GM23248 (cell line): ENCODE measurements at regions not wholly inside any gene's neighbourhood (a gene's known extent, or its start where the extent isn't known, plus 50 kb on each side); places are given as distances from the start of the nearest gene placed in this dataset.
"Not testable (repeated sequence)": the region's sequence is repeated elsewhere in the genome, so short reads cannot be mapped to it uniquely, and the experiment has no call there.

Experiments used
- DNase-seq: peaks from one replicate; pipeline ENCODE4 v3.0.0-alpha.2; 2015
- H2AFZ ChIP-seq: fragments of 200-600 bp; sonication (generic); 2 replicates; pipeline ENCODE4 v1.6.1; 2016; ENCODE audit warnings: antibody characterized with exemption
- H3F3A ChIP-seq: fragments of 200-600 bp; sonication (generic); 2 replicates; pipeline ENCODE4 v1.6.1; 2016; ENCODE audit warnings: mild to moderate bottlenecking, antibody characterized with exemption, mixed run types; ENCODE audit not compliant: insufficient read depth
- H3K27ac ChIP-seq: fragments of 200-600 bp; sonication (generic); 2 replicates; pipeline ENCODE4 v1.5.1; 2016; ENCODE audit warnings: mild to moderate bottlenecking
- H3K27me3 ChIP-seq: fragments of 200-600 bp; sonication (generic); replicated peaks from 2 replicates; pipeline ENCODE4 v1.6.1; 2016; ENCODE audit warnings: mild to moderate bottlenecking; ENCODE audit not compliant: insufficient read depth
- H3K36me3 ChIP-seq: fragments of 200-600 bp; sonication (generic); 2 replicates; pipeline ENCODE4 v1.6.1; 2016; ENCODE audit warnings: low read depth, mild to moderate bottlenecking
- H3K4me1 ChIP-seq: fragments of 200-600 bp; sonication (generic); 2 replicates; pipeline ENCODE4 v1.6.1; 2016; ENCODE audit warnings: mild to moderate bottlenecking; ENCODE audit not compliant: insufficient read depth
- H3K4me2 ChIP-seq: fragments of 200-600 bp; sonication (generic); one replicate; pipeline ENCODE4 v1.6.1; 2016; ENCODE audit warnings: mild to moderate bottlenecking; ENCODE audit not compliant: unreplicated experiment
- H3K4me3 ChIP-seq: fragments of 200-600 bp; sonication (generic); 2 replicates; pipeline ENCODE4 v1.5.1; 2016; ENCODE audit warnings: mild to moderate bottlenecking
- H3K79me2 ChIP-seq: fragments of 200-600 bp; sonication (generic); 2 replicates; pipeline ENCODE4 v1.6.1; 2016; ENCODE audit warnings: mild to moderate bottlenecking; ENCODE audit not compliant: insufficient read depth
- H3K9ac ChIP-seq: fragments of 200-600 bp; sonication (generic); 2 replicates; pipeline ENCODE4 v1.6.1; 2016; ENCODE audit warnings: mild to moderate bottlenecking
- H3K9me2 ChIP-seq: fragments of 200-600 bp; sonication (generic); 2 replicates; pipeline ENCODE4 v1.6.1; 2016; ENCODE audit warnings: mixed run types, mild to moderate bottlenecking, moderate library complexity; ENCODE audit not compliant: insufficient read depth
- H3K9me3 ChIP-seq: fragments of 200-600 bp; sonication (generic); one replicate; pipeline ENCODE4 v1.6.1; 2017; ENCODE audit warnings: low read depth
- H4K20me1 ChIP-seq: fragments of 200-600 bp; sonication (generic); 2 replicates; pipeline ENCODE4 v1.6.0; 2016; ENCODE audit not compliant: insufficient read depth
- EZH2 ChIP-seq: fragments of 200-600 bp; sonication (generic); IDR thresholded peaks from 2 replicates; pipeline ENCODE4 v1.6.1; 2018; ENCODE audit warnings: antibody characterized with exemption, mild to moderate bottlenecking; ENCODE audit not compliant: insufficient read depth, poor library complexity, severe bottlenecking
- EZH2phosphoT487 ChIP-seq: fragments of 200-600 bp; sonication (generic); IDR thresholded peaks from 2 replicates; pipeline ENCODE4 v1.6.1; 2018; ENCODE audit warnings: antibody characterized with exemption, moderate library complexity, mild to moderate bottlenecking, low read depth; ENCODE audit not compliant: insufficient read depth
- WGBS, 2 experiments: methylation state at CpG; one replicate each; pipeline ENCODE4 v1.1.6; 2015 to 2017; ENCODE audit warnings: low lambda C conversion rate in 2 of 2, low coverage in 1 of 2; ENCODE audit errors: missing lambda C conversion rate in 2 of 2; 5-methylcytosine and 5-hydroxymethylcytosine counted together
- in situ Hi-C: fragments of 300-500 bp; cut with MboI; formaldehyde crosslinking; loops from 2 replicates; pipeline ENCODE4 v1.15.0; 2020

- in situ Hi-C loops: no loop called here
These were observed 368.4 kb downstream of the PRDM5 start for GRCh38 chr4:120554086-120554485.

GRCh38 chr4:120550624-120551220, 371.8 kb downstream of the PRDM5 start:
- H3K9me3 ChIP-seq, H3K4me3 ChIP-seq, H3K9me2 ChIP-seq, H3K4me2 ChIP-seq, H3K4me1 ChIP-seq, H3F3A ChIP-seq, DNase-seq, H3K9ac ChIP-seq, in situ Hi-C loops, H3K27me3 ChIP-seq, H3K27ac ChIP-seq, H3K36me3 ChIP-seq, H4K20me1 ChIP-seq, H3K79me2 ChIP-seq, H2AFZ ChIP-seq: not testable (repeated sequence)
- WGBS, 2 experiments: 69 to 75% methylated on average over 24 to 30 of the region's 30 CpGs

More at GRCh38 chr4:120554086-120554485, 368.4 kb downstream of the PRDM5 start:
- no peaks in the 10 kb centered on the region for H3K36me3 ChIP-seq
- H2AFZ ChIP-seq: no peak overlapping the region
- H3K79me2 ChIP-seq: no peaks in the 10 kb centered on the region
- H3K4me3 ChIP-seq: no peak overlapping the region
- H3K27me3 ChIP-seq: no peaks in the 10 kb centered on the region
- no peaks in the 10 kb centered on the region for H3K9me2 ChIP-seq
- H3K27ac ChIP-seq: no peak overlapping the region
- TF ChIP-seq EZH2phosphoT487: no peak
- no peak for TF ChIP-seq EZH2
- H3F3A ChIP-seq: no peaks in the 10 kb centered on the region
- H3K9ac ChIP-seq: no peak overlapping the region
- DNase-seq: no peak
- no peaks in the 10 kb centered on the region for H3K9me3 ChIP-seq
- no peak overlapping the region for H3K4me2 ChIP-seq
- WGBS, 2 experiments: 39 to 44% methylated on average over 3 of the region's 3 CpGs
- 0 out of 2 replicates have a peak, but pooled peaks cover 5% of the 10 kb centered on the region for H3K4me1 ChIP-seq
- no peaks in the 10 kb centered on the region for H4K20me1 ChIP-seq

GRCh38 chr4:120549011-120549570, 373.4 kb downstream of the PRDM5 start:
- no peaks in the 10 kb centered on the region for H3K79me2 ChIP-seq
- H3K4me2 ChIP-seq: no peak overlapping the region
- in situ Hi-C loops: no loop called here

GRCh38 chr4:120545391-120545790, 377.1 kb downstream of the PRDM5 start:
- Histone ChIP-seq H3K4me1 (no peaks in the 10 kb centered on the region), H3K36me3 (no peaks in the 10 kb centered on the region), H4K20me1 (no peaks in the 10 kb centered on the region), H3K9me3 (no peaks in the 10 kb centered on the region), H2AFZ (no peak overlapping the region), H3K4me3 (no peak overlapping the region), H3K27ac (no peak overlapping the region), H3K4me2 (no peak overlapping the region), H3F3A (no peaks in the 10 kb centered on the region), H3K9ac (no peak overlapping the region), H3K9me2 (no peaks in the 10 kb centered on the region), H3K79me2 (no peaks in the 10 kb centered on the region), H3K27me3 (no peaks in the 10 kb centered on the region)
- in situ Hi-C loops: no loop called here
- 26 to 45% methylated on average over 3 of the region's 3 CpGs for WGBS, 2 experiments
- no peak for TF ChIP-seq EZH2phosphoT487
- TF ChIP-seq EZH2: no peak
- no peak for DNase-seq

More at GRCh38 chr4:120549011-120549570, 373.4 kb downstream of the PRDM5 start:
- Histone ChIP-seq H3K27me3 (no peaks in the 10 kb centered on the region), H3K4me1 (no peaks in the 10 kb centered on the region), H3K9ac (no peak overlapping the region), H3K4me3 (no peak overlapping the region), H3K9me3 (no peaks in the 10 kb centered on the region), H4K20me1 (no peaks in the 10 kb centered on the region), H3K9me2 (no peaks in the 10 kb centered on the region), H3K27ac (no peak overlapping the region), H3F3A (no peaks in the 10 kb centered on the region), H2AFZ (no peak overlapping the region), H3K36me3 (no peaks in the 10 kb centered on the region)
- no peak for TF ChIP-seq EZH2
- no peak for DNase-seq

- no peaks in the 10 kb centered on the region for H3F3A ChIP-seq
- H3K36me3 ChIP-seq: no peaks in the 10 kb centered on the region
- no peaks in the 10 kb centered on the region for H3K4me1 ChIP-seq
- H2AFZ ChIP-seq: no peak overlapping the region
- no peak for DNase-seq
- no peaks in the 10 kb centered on the region for H4K20me1 ChIP-seq
- no peak overlapping the region for H3K27ac ChIP-seq
- H3K4me3 ChIP-seq: no peak overlapping the region
- H3K9me2 ChIP-seq: no peaks in the 10 kb centered on the region
- H3K79me2 ChIP-seq: no peaks in the 10 kb centered on the region
- no peaks in the 10 kb centered on the region for H3K9me3 ChIP-seq
- H3K4me2 ChIP-seq: no peak overlapping the region
- in situ Hi-C loops: no loop called here
- H3K27me3 ChIP-seq: no peaks in the 10 kb centered on the region
- WGBS, 2 experiments: 6 to 8% methylated on average over 3 of the region's 3 CpGs
- TF ChIP-seq EZH2 (no peak), EZH2phosphoT487 (no peak)
- H3K9ac ChIP-seq: no peak overlapping the region
These were observed 377.7 kb downstream of the PRDM5 start for GRCh38 chr4:120544838-120545237.
